ENCODE measurements at regions not wholly inside any gene's neighbourhood (a gene's known extent, or its start where the extent isn't known, plus 50 kb on each side); places are given as distances from the start of the nearest gene placed in this dataset.

- no peak overlapping the region for H2AFZ ChIP-seq (ENCODE audit: low read depth, low read length)
- no peak overlapping the region for H3K27ac ChIP-seq (ENCODE audit: low read length)
- no peaks in the 10 kb centered on the region for H3K9me3 ChIP-seq (ENCODE audit: insufficient read depth, low read length, severe bottlenecking)
- ATAC-seq (ENCODE audit: insufficient read depth, low read depth) (no peak), DNase-seq (no peak)
- no peak for TF ChIP-seq EZH2 (IDR thresholded peaks at IDR 0.05; ENCODE audit: borderline replicate concordance, low read depth, low read length, severe bottlenecking)
- TF ChIP-seq CTCF (IDR thresholded peaks at IDR 0.05; ENCODE audit: borderline replicate concordance, extremely low read depth, low read length, poor library complexity, severe bottlenecking) = no peak
- H3K79me2 ChIP-seq (ENCODE audit: insufficient read depth, low read length) = no peaks in the 10 kb centered on the region
- no peaks in the 10 kb centered on the region for H3K4me1 ChIP-seq (ENCODE audit: insufficient read depth, low read length)
- no peaks in the 10 kb centered on the region for H3K36me3 ChIP-seq (ENCODE audit: insufficient read depth, low read length)
- no peak overlapping the region for H3K4me3 ChIP-seq (ENCODE audit: low read depth in 1 of 2, low read length in 2 of 2)
- H3K9ac ChIP-seq (ENCODE audit: low read depth, low read length) = no peak overlapping the region
- no peak overlapping the region for H3K4me2 ChIP-seq (ENCODE audit: insufficient read depth, low read length)
- H3K27me3 ChIP-seq (ENCODE audit: insufficient read depth, low read length, poor library complexity) = no peaks in the 10 kb centered on the region
- no peaks in the 10 kb centered on the region for H4K20me1 ChIP-seq (ENCODE audit: insufficient read depth, low read length)
These were observed 135.3 kb upstream of the FNDC3A start for GRCh38 chr13:48840366-48840765.

- Histone ChIP-seq H4K20me1 (ENCODE audit: insufficient read depth, low read length) (no peaks in the 10 kb centered on the region), H3K27ac (ENCODE audit: low read length) (no peak overlapping the region), H3K4me1 (ENCODE audit: insufficient read depth, low read length) (no peaks in the 10 kb centered on the region), H3K27me3 (ENCODE audit: insufficient read depth, low read length, poor library complexity) (no peaks in the 10 kb centered on the region), H3K79me2 (ENCODE audit: insufficient read depth, low read length) (no peaks in the 10 kb centered on the region), H2AFZ (ENCODE audit: low read depth, low read length) (no peak overlapping the region), H3K4me2 (ENCODE audit: insufficient read depth, low read length) (no peak overlapping the region), H3K36me3 (ENCODE audit: insufficient read depth, low read length) (no peaks in the 10 kb centered on the region), H3K9ac (ENCODE audit: low read depth, low read length) (no peak overlapping the region), H3K4me3 (ENCODE audit: low read depth in 1 of 2, low read length in 2 of 2) (no peak overlapping the region), H3K9me3 (ENCODE audit: insufficient read depth, low read length, severe bottlenecking) (no peaks in the 10 kb centered on the region)
- TF ChIP-seq EZH2 (IDR thresholded peaks at IDR 0.05; ENCODE audit: borderline replicate concordance, low read depth, low read length, severe bottlenecking) = no peak
- no peak for TF ChIP-seq CTCF (IDR thresholded peaks at IDR 0.05; ENCODE audit: borderline replicate concordance, extremely low read depth, low read length, poor library complexity, severe bottlenecking)
- DNase-seq (no peak), ATAC-seq (ENCODE audit: insufficient read depth, low read depth) (no peak)
These were observed 133.4 kb upstream of the FNDC3A start for GRCh38 chr13:48842316-48842715.

DNA sequence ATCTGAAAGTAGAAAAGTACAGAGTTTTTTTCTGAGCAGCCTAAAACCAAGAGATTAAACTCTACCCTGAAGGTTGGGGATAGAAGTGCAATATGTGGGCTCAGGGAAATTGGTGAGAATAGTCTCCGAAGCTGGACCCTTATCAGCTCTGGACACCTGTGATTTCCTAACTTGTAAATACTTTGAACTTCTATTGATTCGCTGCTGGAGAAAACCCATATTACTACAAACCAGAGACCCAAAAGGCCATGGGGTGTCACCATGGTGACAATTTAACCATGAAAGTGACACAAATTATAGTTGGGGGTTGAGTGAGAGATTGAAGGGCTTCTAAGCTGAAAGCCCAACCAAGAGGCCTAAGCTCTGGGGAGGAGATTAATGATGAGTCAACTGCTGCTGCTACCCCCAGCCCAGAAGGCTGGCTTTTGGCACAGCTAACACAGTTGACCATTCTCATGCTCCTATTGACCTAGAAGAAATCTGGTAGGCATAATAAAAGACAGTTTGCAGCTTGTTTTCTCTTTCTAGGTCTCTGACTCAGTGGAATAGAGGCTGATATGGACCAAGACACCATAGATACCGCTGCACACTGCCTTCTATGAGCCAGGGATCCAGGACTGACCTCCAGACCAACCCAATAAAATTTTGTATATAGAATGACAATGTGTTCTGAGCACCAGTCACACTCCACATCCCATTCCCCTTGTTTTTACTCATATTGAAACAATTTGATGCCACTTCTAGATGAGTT is 131.9 kb upstream of the FNDC3A start:
- Histone ChIP-seq H3K36me3 (ENCODE audit: insufficient read depth, low read length) (no peaks in the 10 kb centered on the region), H3K9me3 (ENCODE audit: insufficient read depth, low read length, severe bottlenecking) (no peaks in the 10 kb centered on the region), H3K4me3 (ENCODE audit: low read depth in 1 of 2, low read length in 2 of 2) (no peak overlapping the region), H2AFZ (ENCODE audit: low read depth, low read length) (no peak overlapping the region), H3K4me2 (ENCODE audit: insufficient read depth, low read length) (no peak overlapping the region), H3K79me2 (ENCODE audit: insufficient read depth, low read length) (no peaks in the 10 kb centered on the region), H3K27me3 (ENCODE audit: insufficient read depth, low read length, poor library complexity) (no peaks in the 10 kb centered on the region), H3K9ac (ENCODE audit: low read depth, low read length) (no peak overlapping the region), H3K27ac (ENCODE audit: low read length) (no peak overlapping the region), H4K20me1 (ENCODE audit: insufficient read depth, low read length) (no peaks in the 10 kb centered on the region), H3K4me1 (ENCODE audit: insufficient read depth, low read length) (no peaks in the 10 kb centered on the region)
- no peak for DNase-seq
- no peak for ATAC-seq (ENCODE audit: insufficient read depth, low read depth)
- no peak for TF ChIP-seq EZH2 (IDR thresholded peaks at IDR 0.05; ENCODE audit: borderline replicate concordance, low read depth, low read length, severe bottlenecking)
- TF ChIP-seq CTCF (IDR thresholded peaks at IDR 0.05; ENCODE audit: borderline replicate concordance, extremely low read depth, low read length, poor library complexity, severe bottlenecking) = no peak
